H9 (cell line): ENCODE measurements at regions not wholly inside any gene's neighbourhood (a gene's known extent, or its start where the extent isn't known, plus 50 kb on each side); places are given as distances from the start of the nearest gene placed in this dataset.

Source experiments
- DNase-seq: peaks from one replicate; pipeline ENCODE4 v3.0.0-alpha.2; 2017
- H2AFZ ChIP-seq: one replicate; pipeline ENCODE4 v1.6.1; 2013; ENCODE audit warnings: mild to moderate bottlenecking, low read length, control low read depth, moderate library complexity
- H2AK5ac ChIP-seq: 2 replicates; pipeline ENCODE4 v1.6.1; 2013; ENCODE audit warnings: low read length, control low read depth, mixed read lengths; ENCODE audit not compliant: insufficient read length
- H2BK120ac ChIP-seq: one replicate; pipeline ENCODE4 v1.6.1; 2013; ENCODE audit warnings: low read depth, mild to moderate bottlenecking, low read length, control low read depth, inconsistent platforms; ENCODE audit not compliant: poor library complexity, severe bottlenecking
- H2BK12ac ChIP-seq: 2 replicates; pipeline ENCODE4 v1.6.1; 2013; ENCODE audit warnings: low read length, control low read depth, mixed read lengths, low read depth; ENCODE audit not compliant: insufficient read length
- H2BK15ac ChIP-seq: 2 replicates; pipeline ENCODE4 v1.6.1; 2013; ENCODE audit warnings: low read depth, low read length, control low read depth
- H2BK20ac ChIP-seq: one replicate; pipeline ENCODE4 v1.6.1; 2013; ENCODE audit warnings: low read depth, mild to moderate bottlenecking, low read length, control low read depth, inconsistent platforms; ENCODE audit not compliant: poor library complexity, severe bottlenecking
- H2BK5ac ChIP-seq: 2 replicates; pipeline ENCODE4 v1.6.1; 2013; ENCODE audit warnings: low read length, control low read depth, mixed read lengths; ENCODE audit not compliant: insufficient read length
- H3K14ac ChIP-seq: 2 replicates; pipeline ENCODE4 v1.6.1; 2013; ENCODE audit warnings: low read length, control low read depth; ENCODE audit not compliant: insufficient read depth
- H3K18ac ChIP-seq: 2 replicates; pipeline ENCODE4 v1.6.1; 2013; ENCODE audit warnings: low read depth, mild to moderate bottlenecking, mixed read lengths, low read length, control low read depth; ENCODE audit not compliant: insufficient read length
- H3K23ac ChIP-seq: 2 replicates; pipeline ENCODE4 v1.6.1; 2013; ENCODE audit warnings: low read length, control low read depth, mixed read lengths, low read depth; ENCODE audit not compliant: insufficient read length
- H3K23me2 ChIP-seq: 2 replicates; pipeline ENCODE4 v1.6.1; 2013; ENCODE audit warnings: low read depth, mild to moderate bottlenecking, mixed read lengths, low read length, control low read depth; ENCODE audit not compliant: insufficient read length, poor library complexity, severe bottlenecking
- H3K27ac ChIP-seq: 2 replicates; pipeline ENCODE4 v1.5.1; 2013; ENCODE audit warnings: low read length, control low read depth, mixed read lengths, low read depth; ENCODE audit not compliant: insufficient read length
- H3K27me3 ChIP-seq: 2 replicates; pipeline ENCODE4 v1.6.1; 2013; ENCODE audit warnings: low read length, control low read depth, inconsistent platforms; ENCODE audit not compliant: insufficient read depth
- H3K4ac ChIP-seq: 2 replicates; pipeline ENCODE4 v1.6.1; 2013; ENCODE audit warnings: low read depth, mild to moderate bottlenecking, control low read depth, inconsistent platforms, low read length, moderate library complexity
- H3K4me1 ChIP-seq: 2 replicates; pipeline ENCODE4 v1.6.1; 2013; ENCODE audit warnings: low read length, control low read depth, inconsistent platforms; ENCODE audit not compliant: insufficient read depth
- H3K4me2 ChIP-seq: 2 replicates; pipeline ENCODE4 v1.6.1; 2013; ENCODE audit warnings: low read length, control low read depth, mixed read lengths; ENCODE audit not compliant: insufficient read length, insufficient read depth
- H3K56ac ChIP-seq: 2 replicates; pipeline ENCODE4 v1.6.1; 2013; ENCODE audit warnings: low read depth, mild to moderate bottlenecking, mixed read lengths, low read length, control low read depth; ENCODE audit not compliant: insufficient read length
- H3K79me1 ChIP-seq: 2 replicates; pipeline ENCODE4 v1.6.1; 2013; ENCODE audit warnings: low read depth, mild to moderate bottlenecking, moderate library complexity, low read length, control low read depth, inconsistent platforms; ENCODE audit not compliant: insufficient read depth, poor library complexity, severe bottlenecking
- H3K79me2 ChIP-seq: 2 replicates; pipeline ENCODE4 v1.6.1; 2013; ENCODE audit warnings: low read length, control low read depth, inconsistent platforms; ENCODE audit not compliant: insufficient read depth
- H3K9ac ChIP-seq: 2 replicates; pipeline ENCODE4 v1.6.1; 2013; ENCODE audit warnings: low read length, control low read depth, mixed read lengths; ENCODE audit not compliant: insufficient read length; ENCODE audit errors: extremely low read depth
- H3K9me3 ChIP-seq: one replicate; pipeline ENCODE4 v1.6.1; 2013; ENCODE audit warnings: low read depth, low read length, inconsistent platforms; ENCODE audit not compliant: control insufficient read depth
- H3T11ph ChIP-seq: one replicate; pipeline ENCODE4 v1.6.1; 2013; ENCODE audit warnings: mild to moderate bottlenecking, low read length, control low read depth, inconsistent platforms
- H4K20me1 ChIP-seq: one replicate; pipeline ENCODE4 v1.6.1; 2013; ENCODE audit not compliant: control insufficient read depth, insufficient read length, insufficient read depth
- H4K5ac ChIP-seq: 2 replicates; pipeline ENCODE4 v1.6.1; 2013; ENCODE audit warnings: low read depth, mild to moderate bottlenecking, mixed read lengths, low read length, control low read depth; ENCODE audit not compliant: insufficient read length
- H4K8ac ChIP-seq: replicated peaks from 2 replicates; pipeline ENCODE4 v1.6.1; 2013; ENCODE audit warnings: low read length, control low read depth, mixed read lengths, low read depth; ENCODE audit not compliant: insufficient read length
- H4K91ac ChIP-seq: 2 replicates; pipeline ENCODE4 v1.6.1; 2013; ENCODE audit warnings: low read depth, mild to moderate bottlenecking, moderate library complexity, mixed read lengths, low read length, control low read depth; ENCODE audit not compliant: insufficient read length
- H3K27ac Mint-ChIP-seq, 3 experiments: 2 replicates in 2 of 3; 3 replicates in 1 of 3; pipeline ENCODE4 v1.8.0; 2020 to 2021; ENCODE audit warnings: mixed read lengths in 3 of 3, mild to moderate bottlenecking in 1 of 3, moderate library complexity in 1 of 3
- H3K27me3 Mint-ChIP-seq: 2 replicates; pipeline ENCODE4 v1.8.0; 2021; ENCODE audit warnings: low read depth, mild to moderate bottlenecking, moderate library complexity, mixed read lengths
- H3K36me3 Mint-ChIP-seq, 3 experiments: 2 replicates in 2 of 3; 3 replicates in 1 of 3; pipeline ENCODE4 v1.8.0; 2020 to 2021; ENCODE audit warnings: low read depth in 3 of 3, mixed read lengths in 3 of 3; ENCODE audit not compliant: insufficient read depth in 1 of 3
- H3K4me1 Mint-ChIP-seq, 2 experiments: 2 replicates each; pipeline ENCODE4 v1.8.0; 2020; ENCODE audit warnings: mixed read lengths in 2 of 2
- H3K4me3 Mint-ChIP-seq, 2 experiments: 2 replicates in 1 of 2; 3 replicates in 1 of 2; pipeline ENCODE4 v1.8.0; 2020 to 2021; ENCODE audit warnings: mild to moderate bottlenecking in 2 of 2, mixed read lengths in 2 of 2, moderate library complexity in 1 of 2
- H3K9me3 Mint-ChIP-seq, 2 experiments: 2 replicates in 1 of 2; 3 replicates in 1 of 2; pipeline ENCODE4 v1.8.0; 2020; ENCODE audit warnings: mild to moderate bottlenecking in 2 of 2, mixed read lengths in 2 of 2, moderate library complexity in 1 of 2
- CTCF ChIP-seq: fragments of 200-600 bp; sonication (generic); conservative IDR thresholded peaks from 3 replicates; pipeline ENCODE4 v1.8.0; 2021; ENCODE audit warnings: antibody characterized with exemption, mild to moderate bottlenecking
- WGBS: extraction: QIAGEN DNeasy Blood & Tissue Kit; methylation state at CpG from one replicate; pipeline ENCODE4 v1.1.7; 2013; ENCODE audit warnings: missing lambda C conversion rate, low lambda C conversion rate, mixed read lengths; ENCODE audit not compliant: insufficient read length; ENCODE audit errors: extremely low coverage; 5-methylcytosine and 5-hydroxymethylcytosine counted together

GRCh38 chr3:124156866-124157712, 165.2 kb upstream of the ROPN1 start:
- no peak overlapping the region for H2AK5ac ChIP-seq
- no peak overlapping the region for H3K23ac ChIP-seq
- H3K14ac ChIP-seq: no peak overlapping the region
- Mint-ChIP-seq H3K27me3 (no peaks in the 10 kb centered on the region), H3K4me3 (no peak overlapping the region), H3K27ac (peak overlapping the region in 2 of 3 experiments; percentile 25 to 88; a peak in 3 of 7 replicates), H3K36me3 (peaks cover 0 to 4% (median 3%) of the 10 kb centered on the region in 3 experiments; a peak in 1 of 7 replicates), H3K9me3 (no peaks in the 10 kb centered on the region; a peak in 2 of 5 replicates), H3K4me1 (peaks cover 4 to 6% of the 10 kb centered on the region in 2 experiments)
- no peak overlapping the region for H3K9ac ChIP-seq
- no peaks in the 10 kb centered on the region for H3K79me1 ChIP-seq
- H3K9me3 ChIP-seq: no peaks in the 10 kb centered on the region
- no peak overlapping the region for H4K5ac ChIP-seq
- no peak overlapping the region for H3K4me2 ChIP-seq
- no peaks in the 10 kb centered on the region for H3K79me2 ChIP-seq
- H4K91ac ChIP-seq: no peak overlapping the region
- H3T11ph ChIP-seq: no peak overlapping the region
- no peak overlapping the region; the same call in 1 of the 2 replicates for H3K4ac ChIP-seq
- DNase-seq: no peak
- H2BK20ac ChIP-seq: no peak overlapping the region
- H3K27ac ChIP-seq: peak overlapping the region; percentile 97
- WGBS: no CpG with 5 or more reads among the region's 6 CpGs
- H3K23me2 ChIP-seq: no peaks in the 10 kb centered on the region
- H4K8ac ChIP-seq: no peak overlapping the region
- H2BK15ac ChIP-seq: no peak overlapping the region
- no peak overlapping the region for H3K56ac ChIP-seq
- peak overlapping the region; percentile 32 for H3K18ac ChIP-seq
- no peak overlapping the region for H2BK120ac ChIP-seq
- no peak overlapping the region for H2AFZ ChIP-seq
- H3K4me1 ChIP-seq: peaks cover 20% of the 10 kb centered on the region; the same call in 1 of the 2 replicates
- TF ChIP-seq CTCF: no peak
- peak overlapping the region; percentile 82 for H2BK12ac ChIP-seq
- no peaks in the 10 kb centered on the region for H4K20me1 ChIP-seq
- no peaks in the 10 kb centered on the region for H3K27me3 ChIP-seq
- H2BK5ac ChIP-seq: no peak overlapping the region
